Neural progenitor cell (in vitro differentiated cells): ENCODE measurements at regions not wholly inside any gene's neighbourhood (a gene's known extent, or its start where the extent isn't known, plus 50 kb on each side); places are given as distances from the start of the nearest gene placed in this dataset.

ENCODE experiments used
- EZH2 ChIP-seq: fragments of 200-600 bp; sonication (generic); IDR thresholded peaks from 2 replicates; pipeline ENCODE4 v1.6.1; 2017; ENCODE audit warnings: antibody characterized with exemption, mild to moderate bottlenecking, moderate library complexity
- EZH2phosphoT487 ChIP-seq: fragments of 200-600 bp; sonication (generic); IDR thresholded peaks from 2 replicates; pipeline ENCODE4 v1.6.1; 2017; ENCODE audit warnings: antibody characterized with exemption
- TF ChIP-seq, protein P1 (sequence below): fragments of 200-600 bp; sonication (generic); IDR thresholded peaks from 2 replicates; pipeline ENCODE4 v1.5.1; 2017; ENCODE audit warnings: antibody characterized with exemption, mild to moderate bottlenecking

DNA sequence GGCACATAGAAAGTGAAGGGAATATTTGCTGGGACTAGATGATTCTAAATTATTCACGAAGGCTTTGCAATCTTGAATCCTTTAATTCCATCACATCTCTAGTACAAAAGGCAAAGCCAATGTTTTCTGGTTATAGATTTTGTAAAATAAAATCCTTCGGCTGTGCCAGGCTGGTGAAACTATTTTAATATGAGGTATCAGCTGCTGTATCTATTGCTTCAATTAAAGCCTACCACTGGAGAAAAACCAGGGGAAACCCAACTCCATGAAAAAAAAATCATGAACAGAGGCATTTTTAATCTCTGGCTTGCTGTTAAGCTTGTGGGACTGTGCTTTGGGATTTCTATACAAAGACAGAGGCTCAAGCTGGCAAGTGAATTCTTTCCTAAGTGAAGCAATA is 271.8 kb downstream of the QKI start:
- TF ChIP-seq, protein P1, sequence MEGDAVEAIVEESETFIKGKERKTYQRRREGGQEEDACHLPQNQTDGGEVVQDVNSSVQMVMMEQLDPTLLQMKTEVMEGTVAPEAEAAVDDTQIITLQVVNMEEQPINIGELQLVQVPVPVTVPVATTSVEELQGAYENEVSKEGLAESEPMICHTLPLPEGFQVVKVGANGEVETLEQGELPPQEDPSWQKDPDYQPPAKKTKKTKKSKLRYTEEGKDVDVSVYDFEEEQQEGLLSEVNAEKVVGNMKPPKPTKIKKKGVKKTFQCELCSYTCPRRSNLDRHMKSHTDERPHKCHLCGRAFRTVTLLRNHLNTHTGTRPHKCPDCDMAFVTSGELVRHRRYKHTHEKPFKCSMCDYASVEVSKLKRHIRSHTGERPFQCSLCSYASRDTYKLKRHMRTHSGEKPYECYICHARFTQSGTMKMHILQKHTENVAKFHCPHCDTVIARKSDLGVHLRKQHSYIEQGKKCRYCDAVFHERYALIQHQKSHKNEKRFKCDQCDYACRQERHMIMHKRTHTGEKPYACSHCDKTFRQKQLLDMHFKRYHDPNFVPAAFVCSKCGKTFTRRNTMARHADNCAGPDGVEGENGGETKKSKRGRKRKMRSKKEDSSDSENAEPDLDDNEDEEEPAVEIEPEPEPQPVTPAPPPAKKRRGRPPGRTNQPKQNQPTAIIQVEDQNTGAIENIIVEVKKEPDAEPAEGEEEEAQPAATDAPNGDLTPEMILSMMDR: no peak
- TF ChIP-seq EZH2 (no peak), EZH2phosphoT487 (no peak)
